ENCODE measurements at regions not wholly inside any gene's neighbourhood (a gene's known extent, or its start where the extent isn't known, plus 50 kb on each side); places are given as distances from the start of the nearest gene placed in this dataset.

DNA sequence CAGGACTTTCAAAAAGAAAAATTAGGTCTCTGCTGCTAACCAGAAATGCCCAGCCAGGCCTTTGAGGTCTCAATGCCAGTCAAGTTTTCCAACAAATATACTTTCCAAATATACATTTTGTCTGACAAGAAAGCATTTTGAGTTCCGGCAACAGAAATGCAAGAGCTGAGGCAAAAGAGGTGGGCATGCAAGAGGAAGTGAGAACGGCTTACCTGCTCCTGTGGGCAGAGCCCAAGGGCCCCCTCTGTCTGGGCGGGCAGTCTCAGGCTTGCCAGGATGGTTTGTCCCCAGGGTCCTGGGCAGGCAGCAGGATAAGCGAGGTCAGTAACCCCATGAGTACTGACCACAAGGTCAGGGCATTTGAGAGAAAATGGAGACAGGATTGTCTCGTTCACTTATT lies 136.1 kb upstream of the TOPAZ1 start:
- Mint-ChIP-seq H3K27ac (no peak overlapping the region), H3K4me1 (peaks cover 14 to 15% of the 10 kb centered on the region in 2 experiments), H3K4me3 (no peak overlapping the region), H3K27me3 (ENCODE audit: low read depth) (no peaks in the 10 kb centered on the region; the same call in 1 of the 2 replicates), H3K36me3 (ENCODE audit: insufficient read depth in 1 of 3, low read depth in 3 of 3) (no peaks in the 10 kb centered on the region), H3K9me3 (no peaks in the 10 kb centered on the region)
- no peak overlapping the region for H3K27ac ChIP-seq (ENCODE audit: insufficient read length, low read depth, low read length)
- no peak overlapping the region for H3K4me2 ChIP-seq (ENCODE audit: insufficient read depth, insufficient read length, low read length)
- H3K9ac ChIP-seq (ENCODE audit: extremely low read depth, insufficient read length, low read length): no peak overlapping the region
- no peak overlapping the region for H2BK20ac ChIP-seq (ENCODE audit: low read depth, low read length, poor library complexity, severe bottlenecking)
- H2BK12ac ChIP-seq (ENCODE audit: insufficient read length, low read depth, low read length): no peak overlapping the region
- no peak overlapping the region for H3K14ac ChIP-seq (ENCODE audit: insufficient read depth, low read length)
- H3K9me3 ChIP-seq (ENCODE audit: control insufficient read depth, low read depth, low read length): no peaks in the 10 kb centered on the region
- H3K27me3 ChIP-seq (ENCODE audit: insufficient read depth, low read length): no peaks in the 10 kb centered on the region
- H3T11ph ChIP-seq (ENCODE audit: low read length): no peak overlapping the region
- TF ChIP-seq, protein P1, sequence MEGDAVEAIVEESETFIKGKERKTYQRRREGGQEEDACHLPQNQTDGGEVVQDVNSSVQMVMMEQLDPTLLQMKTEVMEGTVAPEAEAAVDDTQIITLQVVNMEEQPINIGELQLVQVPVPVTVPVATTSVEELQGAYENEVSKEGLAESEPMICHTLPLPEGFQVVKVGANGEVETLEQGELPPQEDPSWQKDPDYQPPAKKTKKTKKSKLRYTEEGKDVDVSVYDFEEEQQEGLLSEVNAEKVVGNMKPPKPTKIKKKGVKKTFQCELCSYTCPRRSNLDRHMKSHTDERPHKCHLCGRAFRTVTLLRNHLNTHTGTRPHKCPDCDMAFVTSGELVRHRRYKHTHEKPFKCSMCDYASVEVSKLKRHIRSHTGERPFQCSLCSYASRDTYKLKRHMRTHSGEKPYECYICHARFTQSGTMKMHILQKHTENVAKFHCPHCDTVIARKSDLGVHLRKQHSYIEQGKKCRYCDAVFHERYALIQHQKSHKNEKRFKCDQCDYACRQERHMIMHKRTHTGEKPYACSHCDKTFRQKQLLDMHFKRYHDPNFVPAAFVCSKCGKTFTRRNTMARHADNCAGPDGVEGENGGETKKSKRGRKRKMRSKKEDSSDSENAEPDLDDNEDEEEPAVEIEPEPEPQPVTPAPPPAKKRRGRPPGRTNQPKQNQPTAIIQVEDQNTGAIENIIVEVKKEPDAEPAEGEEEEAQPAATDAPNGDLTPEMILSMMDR (conservative IDR thresholded peaks at IDR 0.05): no peak
- no peak overlapping the region for H3K23ac ChIP-seq (ENCODE audit: insufficient read length, low read depth, low read length)
- no peak overlapping the region for H3K56ac ChIP-seq (ENCODE audit: insufficient read length, low read depth, low read length)
- H2BK120ac ChIP-seq (ENCODE audit: low read depth, low read length, poor library complexity, severe bottlenecking): no peak overlapping the region
- no peak overlapping the region for H4K8ac ChIP-seq (replicated peaks; ENCODE audit: insufficient read length, low read depth, low read length)
- no CpG with 5 or more reads among the region's 5 CpGs for WGBS (ENCODE audit: extremely low coverage, insufficient read length, low lambda C conversion rate)
- no peak overlapping the region for H4K5ac ChIP-seq (ENCODE audit: insufficient read length, low read depth, low read length)
- H2AFZ ChIP-seq (ENCODE audit: low read length): no peak overlapping the region
- no peaks in the 10 kb centered on the region for H3K23me2 ChIP-seq (ENCODE audit: insufficient read length, low read depth, low read length, poor library complexity, severe bottlenecking)
- no peaks in the 10 kb centered on the region for H3K79me1 ChIP-seq (ENCODE audit: insufficient read depth, low read depth, low read length, poor library complexity, severe bottlenecking)
- H3K4ac ChIP-seq (ENCODE audit: low read depth, low read length): no peak overlapping the region
- H3K79me2 ChIP-seq (ENCODE audit: insufficient read depth, low read length): no peaks in the 10 kb centered on the region
- H3K18ac ChIP-seq (ENCODE audit: insufficient read length, low read depth, low read length): no peak overlapping the region
- H2AK5ac ChIP-seq (ENCODE audit: insufficient read length, low read length): no peak overlapping the region
- no peak for DNase-seq
- H2BK5ac ChIP-seq (ENCODE audit: insufficient read length, low read length): no peak overlapping the region
- no peaks in the 10 kb centered on the region; the same call in 1 of the 2 replicates for H3K4me1 ChIP-seq (ENCODE audit: insufficient read depth, low read length)
- H4K20me1 ChIP-seq (ENCODE audit: control insufficient read depth, insufficient read depth, insufficient read length): no peaks in the 10 kb centered on the region
- H2BK15ac ChIP-seq (ENCODE audit: low read depth, low read length): no peak overlapping the region
- H4K91ac ChIP-seq (ENCODE audit: insufficient read length, low read depth, low read length): no peak overlapping the region

Data from H9 (cell line).